ENCODE measurements at regions not wholly inside any gene's neighbourhood (a gene's known extent, or its start where the extent isn't known, plus 50 kb on each side); places are given as distances from the start of the nearest gene placed in this dataset.

DNA sequence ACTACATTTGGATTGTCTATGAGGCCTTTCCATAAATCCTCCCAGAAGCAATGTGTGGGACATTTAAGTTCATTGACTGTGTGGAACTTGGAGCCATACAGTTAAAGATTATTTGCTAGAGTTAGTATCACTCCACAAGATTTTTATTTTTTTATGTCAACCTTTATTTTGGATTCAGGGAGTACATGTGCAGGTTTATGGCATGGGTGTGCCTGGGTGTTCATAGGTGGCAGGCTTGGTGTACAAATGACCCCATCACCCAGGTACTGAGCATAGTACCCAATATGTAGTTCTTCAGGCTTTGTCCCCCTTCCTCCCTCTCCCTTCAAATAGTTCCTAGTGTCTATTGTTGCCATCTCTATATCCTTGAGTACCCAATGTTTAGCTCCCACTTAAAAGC lies 199.8 kb upstream of the ZFP42 start (continued):
- TF ChIP-seq ATF7 (IDR thresholded peaks at IDR 0.05) (no peak), ATF7 (CRISPR knock-in tag; IDR thresholded peaks at IDR 0.05) (no peak), BHLHE40 (IDR thresholded peaks at IDR 0.05; ENCODE audit: low read length) (no peak), ZNF577 (CRISPR knock-in tag; IDR thresholded peaks at IDR 0.05; ENCODE audit: borderline replicate concordance, low read depth) (no peak), ZNF556 (CRISPR knock-in tag; IDR thresholded peaks at IDR 0.05; ENCODE audit: borderline replicate concordance) (no peak), GABPB1 (CRISPR knock-in tag; IDR thresholded peaks at IDR 0.05) (no peak), ZBTB2 (CRISPR knock-in tag; IDR thresholded peaks at IDR 0.05; ENCODE audit: low read depth) (no peak), RNF219 (CRISPR knock-in tag; IDR thresholded peaks at IDR 0.05) (no peak), MIER3 (CRISPR knock-in tag; IDR thresholded peaks at IDR 0.05; ENCODE audit: borderline replicate concordance) (no peak)

DNA sequence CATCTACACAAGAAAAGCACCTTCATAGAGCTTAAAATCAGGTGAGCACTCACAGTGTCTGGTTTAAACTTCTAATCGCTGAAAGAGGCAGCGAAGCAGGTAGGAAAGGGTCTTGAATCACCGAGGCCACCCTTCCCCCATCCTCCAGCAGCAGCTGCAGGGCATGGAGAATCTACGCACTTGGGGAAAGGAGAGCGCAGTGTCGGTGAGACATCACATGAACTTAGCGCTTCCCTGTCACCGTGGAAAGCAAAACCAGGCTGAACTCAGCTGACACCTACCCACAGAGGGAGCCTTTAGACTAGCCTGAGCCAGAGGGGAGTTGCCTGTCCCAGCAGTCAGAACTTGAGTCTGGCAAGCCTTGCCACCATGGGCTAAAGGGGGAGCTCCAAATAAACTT lies 197.2 kb upstream of the ZFP42 start:
- Histone ChIP-seq H3K9me3 (ENCODE audit: low read length) (peaks cover 29% of the 10 kb centered on the region; the same call in 1 of the 2 replicates), H3K27ac (ENCODE audit: extremely low read length, insufficient read depth, low read length) (no peak overlapping the region), H3K4me3 (replicated peaks in 1 of 3; ENCODE audit: insufficient read depth in 1 of 3, low read depth in 2 of 3, low read length in 3 of 3) (no peak overlapping the region), H3K4me1 (ENCODE audit: insufficient read depth, low read length) (no peaks in the 10 kb centered on the region), H2AFZ (ENCODE audit: low read length) (no peak overlapping the region), H3K9ac (ENCODE audit: insufficient read depth, low read depth, low read length) (no peak overlapping the region), H4K20me1 (ENCODE audit: insufficient read depth, low read length) (no peaks in the 10 kb centered on the region), H3K4me2 (ENCODE audit: low read depth, low read length) (no peak overlapping the region), H3K27me3 (ENCODE audit: control insufficient read depth in 1 of 2, insufficient read depth in 2 of 2, low read length in 2 of 2) (no peaks in the 10 kb centered on the region), H3K79me2 (ENCODE audit: insufficient read depth, low read length) (no peaks in the 10 kb centered on the region), H3K36me3 (replicated peaks in 1 of 2; ENCODE audit: control insufficient read depth in 1 of 2, insufficient read depth in 2 of 2, low read length in 2 of 2) (no peaks in the 10 kb centered on the region)
- ChIA-PET CTCF (ENCODE audit: low intra/inter-chr PET ratio, low total read pairs) (no interaction called here), POLR2A (no interaction called here)
- intact Hi-C loops (cut with micrococcal nuclease; ENCODE audit: unreplicated experiment) = no loop called here
- WGBS (ENCODE audit: low lambda C conversion rate) = 58% methylated on average over 8 of the region's 8 CpGs
- ATAC-seq = no peak
- no TSS peak for BruUV-seq (replicated peaks)
- DNase-seq (ENCODE audit: low spot score) = no peak
- FAIRE-seq = no peak
- in situ Hi-C loops (cut with HindIII; ENCODE audit: extremely low pct_ligation_motif_present, low pct_unique_long_range_greater_than_20kb) = no loop called here
- TF ChIP-seq ZNF724P (CRISPR knock-in tag; IDR thresholded peaks at IDR 0.05; ENCODE audit: borderline replicate concordance) = no peak
